IgD-negative memory B cell (primary cell): ENCODE measurements at regions not wholly inside any gene's neighbourhood (a gene's known extent, or its start where the extent isn't known, plus 50 kb on each side); places are given as distances from the start of the nearest gene placed in this dataset.
"Not testable (repeated sequence)": the region's sequence is repeated elsewhere in the genome, so short reads cannot be mapped to it uniquely, and the experiment has no call there.

Experiments
- H3K27ac Mint-ChIP-seq, 3 donors: one replicate each; pipeline ENCODE4 v1.8.0; 2020 to 2022; ENCODE audit warnings: mild to moderate bottlenecking in 3 of 3, mixed read lengths in 3 of 3, moderate library complexity in 1 of 3
- H3K27me3 Mint-ChIP-seq: one replicate; pipeline ENCODE4 v1.8.0; 2021; ENCODE audit warnings: mixed read lengths
- H3K36me3 Mint-ChIP-seq: one replicate; pipeline ENCODE4 v1.8.0; 2020; ENCODE audit warnings: mild to moderate bottlenecking, mixed read lengths
- H3K4me1 Mint-ChIP-seq, 3 donors: one replicate each; pipeline ENCODE4 v1.8.0; 2020 to 2022; ENCODE audit warnings: mixed read lengths in 3 of 3, mild to moderate bottlenecking in 1 of 3
- H3K4me3 Mint-ChIP-seq, 4 donors: one replicate each; pipeline ENCODE4 v1.8.0; 2020 to 2022; ENCODE audit warnings: mild to moderate bottlenecking in 4 of 4, mixed read lengths in 4 of 4, moderate library complexity in 3 of 4
- H3K9me3 Mint-ChIP-seq, 3 donors: one replicate each; pipeline ENCODE4 v1.8.0; 2020 to 2021; ENCODE audit warnings: mixed read lengths in 3 of 3, mild to moderate bottlenecking in 1 of 3

DNA sequence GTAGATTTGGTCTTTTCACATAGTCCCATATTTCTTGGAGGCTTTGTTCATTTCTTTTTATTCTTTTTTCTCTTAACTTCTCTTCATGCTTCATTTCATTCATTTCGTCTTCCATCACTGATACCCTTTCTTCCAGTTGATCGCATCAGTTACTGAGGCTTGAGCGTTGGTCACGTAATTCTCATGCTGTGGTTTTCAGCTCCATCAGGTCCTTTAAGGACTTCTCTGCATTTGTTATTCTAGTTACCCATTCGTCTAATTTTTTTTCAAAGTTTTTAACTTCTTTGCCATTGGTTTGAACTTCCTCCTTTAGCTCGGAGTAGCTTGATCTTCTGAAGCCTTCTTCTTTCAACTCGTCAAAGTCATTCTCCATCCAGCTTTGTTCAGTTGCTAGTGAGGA is 387.6 kb upstream of the ZMIZ1 start:
- H3K4me3 Mint-ChIP-seq, H3K9me3 Mint-ChIP-seq, H3K4me1 Mint-ChIP-seq, H3K27ac Mint-ChIP-seq, H3K27me3 Mint-ChIP-seq, H3K36me3 Mint-ChIP-seq: not testable (repeated sequence)

DNA sequence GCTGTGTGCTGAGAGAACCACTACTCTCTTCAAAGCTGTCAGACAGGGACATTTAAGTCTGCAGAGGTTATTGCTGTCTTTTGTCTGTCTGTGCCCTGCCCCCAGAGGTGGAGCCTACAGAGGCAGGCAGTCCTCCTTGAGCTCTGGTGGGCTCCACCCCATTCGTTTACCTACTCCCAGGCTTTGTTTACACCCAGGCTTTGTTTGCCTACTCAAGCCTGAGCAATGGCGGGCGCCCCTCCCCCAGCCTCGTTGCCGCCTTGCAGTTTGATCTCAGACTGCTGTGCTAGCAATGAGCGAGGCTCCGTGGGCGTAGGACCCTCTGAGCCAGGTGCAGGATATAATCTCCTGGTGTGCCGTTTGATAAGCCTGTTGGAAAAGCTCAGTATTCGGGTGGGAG is 386.8 kb upstream of the ZMIZ1 start:
- H3K9me3 Mint-ChIP-seq, H3K36me3 Mint-ChIP-seq, H3K4me1 Mint-ChIP-seq, H3K27ac Mint-ChIP-seq, H3K4me3 Mint-ChIP-seq, H3K27me3 Mint-ChIP-seq: not testable (repeated sequence)

DNA sequence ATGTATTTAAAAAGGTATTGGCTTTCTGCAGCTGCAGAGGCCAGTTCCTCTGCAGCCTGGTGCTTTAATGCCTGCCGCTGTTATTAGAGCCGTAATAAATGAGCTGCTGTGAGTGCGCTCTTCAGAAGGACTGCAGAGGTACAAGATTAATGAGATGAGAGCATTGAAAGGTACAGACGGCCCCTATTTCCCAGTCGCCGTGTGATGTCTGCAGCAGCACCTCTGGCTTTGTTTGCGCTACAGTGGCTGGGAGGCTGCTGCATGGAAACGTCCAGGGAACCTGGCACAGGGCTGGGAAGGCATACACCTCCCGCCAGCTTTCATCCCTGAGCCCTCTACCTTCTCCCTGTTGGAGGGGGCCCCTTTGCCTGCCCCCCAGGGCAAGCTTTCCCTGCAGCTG is 383.8 kb upstream of the ZMIZ1 start:
- H3K4me1 Mint-ChIP-seq, result no peaks in the 10 kb centered on the region
- H3K27me3 Mint-ChIP-seq, result peaks cover 3% of the 10 kb centered on the region
- H3K27ac Mint-ChIP-seq, result peak overlapping the region in 1 of 3 donors; percentile 46
- H3K4me3 Mint-ChIP-seq, result no peak overlapping the region
- H3K36me3 Mint-ChIP-seq, result no peaks in the 10 kb centered on the region
- peaks cover 0 to 2% (median 0%) of the 10 kb centered on the region in 3 donors for H3K9me3 Mint-ChIP-seq

DNA sequence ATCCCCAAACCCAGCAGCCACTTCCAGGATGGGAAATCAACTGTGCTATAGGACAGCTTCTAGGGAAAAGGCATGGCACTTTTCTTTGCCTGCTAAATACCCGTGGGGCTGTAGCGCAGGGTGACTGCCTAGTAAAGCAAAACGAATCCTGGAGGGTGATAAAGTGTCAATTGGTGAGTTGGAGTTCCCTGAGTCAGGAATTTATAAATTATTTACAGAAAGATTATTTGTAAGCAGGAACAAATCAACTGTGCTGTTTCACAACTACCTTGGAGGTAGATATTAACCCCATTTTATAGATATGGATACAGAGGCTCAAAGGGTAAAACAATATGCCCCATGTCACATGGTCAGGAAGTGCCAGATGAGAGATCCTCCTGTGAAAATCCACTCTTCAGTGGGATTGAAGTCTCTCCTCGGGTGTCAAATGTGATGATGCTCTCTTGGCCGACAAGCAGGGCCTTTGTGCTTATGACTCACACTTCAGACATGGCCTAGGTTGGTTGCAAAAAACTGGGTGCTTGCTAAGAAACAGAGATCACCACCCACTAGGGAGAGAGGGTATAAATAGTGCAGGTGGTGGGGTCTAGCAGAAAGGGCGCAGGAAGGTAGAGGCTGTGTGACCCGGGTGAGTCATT is 383.2 kb upstream of the ZMIZ1 start:
- Mint-ChIP-seq H3K4me1 (no peaks in the 10 kb centered on the region), H3K9me3 (peaks cover 0 to 2% (median 0%) of the 10 kb centered on the region in 3 donors), H3K27me3 (peaks cover 3% of the 10 kb centered on the region), H3K27ac (no peak overlapping the region), H3K36me3 (no peaks in the 10 kb centered on the region), H3K4me3 (no peak overlapping the region)

DNA sequence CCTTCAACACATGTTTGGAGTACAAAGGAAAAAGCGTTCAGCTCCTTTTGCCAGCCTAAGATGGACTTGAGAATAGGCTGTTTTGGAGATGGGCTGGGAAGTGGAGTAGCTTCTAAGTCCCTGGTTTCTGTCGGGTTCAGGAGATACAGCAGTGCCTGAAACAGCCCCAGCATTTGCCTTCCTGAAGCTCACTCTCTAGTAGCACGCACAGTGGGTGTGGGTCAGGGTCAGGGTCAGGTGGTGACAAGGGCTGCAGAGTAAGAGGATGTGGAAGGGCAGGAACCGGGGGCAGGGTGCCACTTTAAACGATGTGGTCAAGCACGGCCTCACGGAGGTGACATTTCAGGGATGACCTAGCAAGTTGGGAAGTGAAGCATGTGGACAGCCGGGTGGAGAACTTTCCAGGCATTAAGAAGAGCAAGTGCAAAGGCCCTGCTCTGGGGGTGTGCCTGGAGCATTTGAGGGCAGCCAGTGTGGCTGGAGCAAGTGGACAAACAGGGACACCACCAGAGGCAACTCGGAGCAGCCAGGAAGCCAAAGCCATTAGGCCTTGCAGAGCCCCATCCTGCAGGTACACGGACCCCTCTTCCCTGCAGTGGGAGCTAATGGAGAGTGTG is 382.2 kb upstream of the ZMIZ1 start:
- H3K4me3 Mint-ChIP-seq, result no peak overlapping the region
- H3K27ac Mint-ChIP-seq, result no peak overlapping the region
- H3K9me3 Mint-ChIP-seq, result no peaks in the 10 kb centered on the region
- H3K27me3 Mint-ChIP-seq, result no peaks in the 10 kb centered on the region
- H3K36me3 Mint-ChIP-seq, result no peaks in the 10 kb centered on the region
- H3K4me1 Mint-ChIP-seq, result no peaks in the 10 kb centered on the region

DNA sequence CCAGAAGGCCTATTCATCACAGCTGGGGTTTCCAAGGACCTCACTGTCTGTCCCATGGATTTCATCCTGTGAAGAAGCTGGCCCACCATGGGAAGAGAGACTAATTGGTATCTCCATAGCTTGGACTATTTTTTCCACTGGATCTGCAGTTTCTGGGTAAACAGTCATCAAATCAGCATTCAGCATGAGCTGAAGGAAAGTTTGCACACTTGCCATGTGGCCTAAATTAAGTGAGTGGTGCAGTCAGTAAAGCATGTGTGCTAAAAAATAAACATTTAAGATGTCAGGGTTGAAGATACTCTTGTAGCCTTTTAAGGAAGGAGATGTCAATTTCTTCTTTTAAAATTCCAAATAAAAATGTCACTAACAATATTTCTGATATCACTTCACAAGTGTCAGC is 381.1 kb upstream of the ZMIZ1 start:
- peak overlapping the region in 1 of 3 donors; percentile 78 for H3K27ac Mint-ChIP-seq
- H3K4me3 Mint-ChIP-seq, result no peak overlapping the region
- no peaks in the 10 kb centered on the region for H3K9me3 Mint-ChIP-seq

DNA sequence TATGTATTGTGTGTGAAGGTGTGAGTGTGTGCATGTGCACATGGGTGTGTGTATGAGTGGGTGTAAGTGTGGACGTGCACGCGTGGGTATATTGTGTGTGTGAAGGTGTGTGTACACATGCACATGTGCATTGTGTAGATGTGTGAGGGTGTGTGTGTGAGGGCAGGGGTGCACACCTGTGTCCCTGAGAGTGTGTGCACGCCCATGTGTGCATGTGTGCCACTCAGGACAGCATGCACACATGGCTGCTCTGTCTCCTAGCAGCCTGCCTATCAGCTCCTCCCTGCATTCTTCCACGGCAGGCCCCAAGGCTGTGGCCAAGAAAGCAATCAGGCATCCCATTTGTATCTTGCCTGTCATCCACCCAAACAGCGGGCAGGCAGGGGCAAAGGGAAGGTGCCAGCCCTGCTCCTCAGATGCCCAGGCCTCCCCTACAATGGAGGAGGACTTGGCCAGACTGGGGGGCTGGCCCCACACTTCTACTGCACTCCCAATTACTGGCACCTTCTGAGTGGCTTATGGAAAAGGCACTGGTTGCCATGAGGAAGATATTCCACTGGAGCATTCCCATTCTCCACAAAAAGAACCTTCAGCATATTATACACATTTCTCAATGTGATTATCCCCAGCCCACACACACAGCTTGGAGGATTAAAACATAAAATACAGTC is 380.4 kb upstream of the ZMIZ1 start:
- no peaks in the 10 kb centered on the region for H3K27me3 Mint-ChIP-seq
- peak overlapping the region in 1 of 3 donors; percentile 78 for H3K27ac Mint-ChIP-seq
- H3K4me1 Mint-ChIP-seq, result no peaks in the 10 kb centered on the region
- H3K4me3 Mint-ChIP-seq, result no peak overlapping the region
- no peaks in the 10 kb centered on the region for H3K9me3 Mint-ChIP-seq
- H3K36me3 Mint-ChIP-seq, result no peaks in the 10 kb centered on the region

More for the DNA sequence above, 381.1 kb upstream of the ZMIZ1 start:
- Mint-ChIP-seq H3K27me3 (no peaks in the 10 kb centered on the region), H3K36me3 (no peaks in the 10 kb centered on the region), H3K4me1 (no peaks in the 10 kb centered on the region)

DNA sequence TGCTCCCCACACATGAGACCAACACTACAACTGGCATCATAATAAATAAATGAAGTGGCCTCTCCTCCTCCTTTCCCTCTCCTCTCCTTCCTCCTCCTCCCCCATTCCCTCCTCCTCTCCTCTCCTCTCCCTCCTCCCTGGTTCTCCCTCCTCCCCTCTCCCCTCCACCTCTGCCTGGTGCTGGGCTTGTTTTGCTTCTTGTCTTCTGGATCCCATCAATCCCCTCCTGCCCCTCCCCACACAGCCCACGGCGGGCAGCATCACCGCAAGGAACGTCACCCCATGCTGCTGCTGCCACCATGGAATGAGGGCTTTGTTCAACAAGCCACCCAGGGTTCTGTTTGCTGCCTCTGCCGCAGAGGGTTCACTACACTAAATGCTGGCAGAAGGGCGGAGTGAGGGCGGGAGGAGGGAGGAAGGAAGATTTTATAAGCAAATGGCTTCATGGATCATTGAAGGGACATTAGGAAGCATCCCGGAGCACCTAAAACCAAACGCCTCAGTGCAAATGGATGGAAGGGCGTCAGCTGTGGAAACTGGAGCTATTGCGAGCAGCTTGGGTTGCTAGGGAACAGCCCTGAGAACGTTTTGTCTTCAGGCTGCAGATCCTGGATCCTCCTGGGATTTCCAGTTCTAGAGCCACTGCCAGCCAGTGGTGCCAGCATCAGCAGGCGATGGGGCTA is 379.7 kb upstream of the ZMIZ1 start:
- H3K9me3 Mint-ChIP-seq, result no peaks in the 10 kb centered on the region
- no peak overlapping the region for H3K27ac Mint-ChIP-seq
- H3K4me3 Mint-ChIP-seq, result no peak overlapping the region
- peaks cover 0 to under 1% (median 0%) of the 10 kb centered on the region in 3 donors for H3K4me1 Mint-ChIP-seq
- H3K27me3 Mint-ChIP-seq, result peaks cover under 1% of the 10 kb centered on the region
- no peaks in the 10 kb centered on the region for H3K36me3 Mint-ChIP-seq

DNA sequence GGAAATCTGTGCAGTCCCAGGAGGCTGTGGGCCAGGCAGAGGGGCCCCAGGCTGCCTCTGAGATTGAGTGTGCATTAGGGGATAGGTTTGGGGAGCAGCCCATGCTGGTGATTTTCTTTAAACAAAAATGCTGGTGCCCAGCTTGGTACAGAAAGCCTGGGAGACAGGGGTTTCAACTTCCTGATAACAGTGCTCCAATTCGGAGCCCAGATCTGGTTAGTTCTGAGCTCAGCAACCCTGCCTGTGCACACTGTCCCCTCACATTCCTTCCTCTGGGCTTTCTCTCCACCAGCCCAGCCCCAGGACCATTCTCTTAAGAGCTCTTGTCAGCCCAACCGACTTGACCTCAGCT is 379.2 kb upstream of the ZMIZ1 start:
- peaks cover 2% of the 10 kb centered on the region for H3K27me3 Mint-ChIP-seq
- H3K36me3 Mint-ChIP-seq, result no peaks in the 10 kb centered on the region
- H3K4me3 Mint-ChIP-seq, result no peak overlapping the region
- H3K9me3 Mint-ChIP-seq, result no peaks in the 10 kb centered on the region
- no peak overlapping the region for H3K27ac Mint-ChIP-seq
- H3K4me1 Mint-ChIP-seq, result peaks cover 0 to 1% (median 0%) of the 10 kb centered on the region in 3 donors

DNA sequence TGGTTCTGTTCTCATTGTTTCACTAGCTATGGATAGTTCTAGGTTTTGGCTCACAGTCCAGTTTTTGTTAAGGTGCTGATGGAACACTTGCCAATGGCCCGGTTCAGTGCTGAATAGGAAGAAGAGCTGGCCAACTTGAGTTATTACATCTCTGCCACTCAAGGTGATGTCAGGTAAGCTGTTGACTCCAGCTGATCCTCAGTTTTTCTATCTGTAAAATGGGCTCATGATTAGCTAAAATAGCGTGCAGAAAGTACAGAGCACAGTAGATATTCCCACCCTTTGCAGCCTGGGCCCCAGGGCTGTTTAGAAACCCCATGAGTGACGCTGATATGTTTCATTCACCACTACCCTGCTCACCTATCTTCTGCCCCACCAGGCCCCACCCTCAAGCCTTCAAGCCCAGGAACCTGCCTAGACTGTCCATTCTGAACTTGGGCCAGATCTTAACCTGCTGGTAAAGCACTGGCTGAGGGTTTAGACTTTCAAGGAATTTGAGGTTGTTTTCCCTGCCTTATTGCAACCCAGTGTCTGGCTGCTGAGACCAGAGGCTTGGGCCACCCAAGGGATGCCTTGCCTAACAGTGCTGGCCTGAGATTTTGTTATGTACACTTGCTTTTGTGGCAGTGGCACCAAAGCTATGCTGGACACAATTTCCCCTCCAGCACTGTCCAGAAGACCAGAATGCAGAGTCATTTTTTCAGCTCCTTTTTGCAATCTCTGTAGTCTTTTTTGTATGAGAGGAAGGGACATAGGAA is 378.2 kb upstream of the ZMIZ1 start:
- Mint-ChIP-seq H3K27ac (peak overlapping the region in 1 of 3 donors; percentile 12), H3K4me3 (no peak overlapping the region), H3K9me3 (no peaks in the 10 kb centered on the region), H3K4me1 (peaks cover 0 to 1% (median 0%) of the 10 kb centered on the region in 3 donors), H3K27me3 (peaks cover 2% of the 10 kb centered on the region), H3K36me3 (no peaks in the 10 kb centered on the region)

DNA sequence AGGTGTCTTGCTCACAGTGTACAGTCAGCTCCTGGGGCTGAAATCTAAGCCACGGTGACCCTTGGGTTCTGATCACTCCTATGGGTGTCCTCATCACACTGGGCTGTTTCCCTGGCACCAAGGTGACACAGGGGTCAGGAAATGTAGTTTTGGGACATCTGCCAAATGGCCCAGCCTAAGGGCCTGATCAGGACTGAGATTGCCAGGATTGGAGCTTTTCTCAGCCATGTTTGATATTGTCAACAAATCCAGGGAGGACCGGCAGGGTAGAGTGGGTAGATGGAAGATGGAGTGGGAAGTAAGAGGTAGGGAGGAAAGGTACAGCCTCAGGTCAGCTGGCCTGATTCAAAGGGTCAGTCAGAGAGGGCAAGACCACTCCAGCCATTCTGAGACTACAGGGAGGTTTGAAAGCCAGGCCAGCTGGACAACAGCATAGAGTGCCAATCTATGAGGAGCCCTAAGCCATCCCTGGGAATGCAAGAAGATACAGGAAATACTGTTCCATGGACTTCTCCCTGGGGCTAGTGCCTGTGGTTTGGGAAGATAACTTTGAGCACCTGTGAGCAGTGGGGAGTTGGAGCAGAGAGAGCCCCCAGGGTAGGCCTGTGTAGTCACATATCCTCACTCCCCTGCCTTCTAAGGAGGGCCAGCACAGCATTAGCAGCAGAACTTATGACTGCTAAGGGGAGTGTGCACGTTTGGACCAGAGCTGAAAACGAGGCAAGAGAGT is 377.3 kb upstream of the ZMIZ1 start:
- no peak overlapping the region for H3K27ac Mint-ChIP-seq
- no peaks in the 10 kb centered on the region for H3K36me3 Mint-ChIP-seq
- H3K4me3 Mint-ChIP-seq, result no peak overlapping the region

DNA sequence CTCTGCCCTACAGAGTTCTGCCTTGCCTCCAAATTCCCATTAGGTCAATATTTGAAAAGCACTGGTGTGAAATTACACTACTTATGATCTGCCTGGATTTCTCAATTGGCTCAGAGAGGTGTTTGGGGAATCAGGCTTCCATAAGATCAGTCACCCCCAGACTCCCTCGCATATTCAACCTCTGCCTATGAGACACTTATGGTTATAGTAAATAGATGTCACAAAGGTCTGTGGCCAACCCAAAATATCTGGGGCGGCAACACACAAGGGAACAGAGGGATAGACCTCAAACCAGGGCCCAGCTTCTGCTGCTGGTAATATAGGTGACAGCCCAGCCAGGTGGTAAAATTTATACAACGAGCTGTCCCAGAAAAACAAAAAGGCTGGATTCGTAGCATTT is 376.7 kb upstream of the ZMIZ1 start:
- Mint-ChIP-seq H3K36me3 (no peaks in the 10 kb centered on the region), H3K4me1 (peaks cover 0 to 1% (median 0%) of the 10 kb centered on the region in 3 donors), H3K4me3 (no peak overlapping the region), H3K27me3 (peaks cover 2% of the 10 kb centered on the region), H3K9me3 (no peaks in the 10 kb centered on the region), H3K27ac (no peak overlapping the region)

More for the DNA sequence above, 377.3 kb upstream of the ZMIZ1 start:
- Mint-ChIP-seq H3K9me3 (no peaks in the 10 kb centered on the region), H3K4me1 (peaks cover 0 to 1% (median 0%) of the 10 kb centered on the region in 3 donors), H3K27me3 (peaks cover 2% of the 10 kb centered on the region)

DNA sequence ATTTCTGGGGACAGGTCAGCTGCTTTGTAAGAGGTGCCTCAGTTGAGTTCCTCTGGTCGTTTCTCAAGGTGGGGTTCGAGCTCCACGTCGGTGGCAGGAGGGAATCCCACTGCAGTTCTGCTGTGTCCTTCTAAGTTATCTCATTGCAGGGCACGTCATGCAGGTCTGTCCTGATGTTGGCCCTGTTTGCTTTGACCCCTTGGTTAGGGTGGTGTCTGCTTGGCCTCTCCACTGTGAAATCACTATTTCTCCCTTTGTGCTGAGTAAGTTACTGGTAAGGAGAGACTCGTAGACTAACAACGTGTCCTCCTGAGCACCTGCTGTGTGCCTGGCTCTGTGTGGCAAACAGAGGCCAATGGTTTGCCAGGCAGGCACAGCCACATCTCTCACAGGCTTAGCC is 372.9 kb upstream of the ZMIZ1 start:
- Mint-ChIP-seq H3K4me3 (no peak overlapping the region), H3K4me1 (peaks cover 0 to 2% (median 0%) of the 10 kb centered on the region in 3 donors), H3K27ac (no peak overlapping the region), H3K27me3 (peaks cover 2% of the 10 kb centered on the region), H3K36me3 (no peaks in the 10 kb centered on the region), H3K9me3 (no peaks in the 10 kb centered on the region)

DNA sequence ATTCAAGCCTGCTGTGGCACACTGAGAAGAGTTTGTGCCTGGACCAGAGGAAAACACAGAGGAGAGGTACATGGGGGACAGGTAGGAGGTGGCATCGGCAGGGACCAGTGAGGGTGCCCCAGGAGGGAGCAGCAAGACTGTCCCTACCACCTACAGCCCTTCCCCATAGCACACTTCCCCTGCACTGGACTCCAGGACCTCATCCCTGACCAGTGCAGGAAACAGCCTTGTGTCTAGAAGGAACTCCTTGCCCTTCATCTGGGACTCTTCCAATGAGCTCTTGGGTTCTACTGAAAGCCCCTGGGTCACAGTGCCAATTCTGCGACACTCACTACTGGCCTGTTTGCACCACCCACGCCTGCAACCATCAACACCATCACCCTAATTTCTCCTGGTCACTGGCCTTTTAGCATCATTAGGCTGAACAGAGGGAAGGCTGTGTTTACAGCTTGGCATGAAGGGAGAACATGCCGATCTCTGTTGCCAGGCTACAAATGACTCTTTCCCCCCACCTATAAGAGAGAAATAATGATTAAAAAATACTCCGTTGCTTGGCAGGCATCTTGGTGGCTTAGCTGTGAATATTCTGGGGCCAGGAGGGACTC is 371.9 kb upstream of the ZMIZ1 start:
- no peaks in the 10 kb centered on the region for H3K9me3 Mint-ChIP-seq
- H3K36me3 Mint-ChIP-seq, result no peaks in the 10 kb centered on the region
- H3K27ac Mint-ChIP-seq, result no peak overlapping the region
- no peak overlapping the region for H3K4me3 Mint-ChIP-seq
- H3K4me1 Mint-ChIP-seq, result peaks cover 0 to 3% (median 0%) of the 10 kb centered on the region in 3 donors
- H3K27me3 Mint-ChIP-seq, result peaks cover 4% of the 10 kb centered on the region
